C4-2B (cell line): ENCODE measurements at regions not wholly inside any gene's neighbourhood (a gene's known extent, or its start where the extent isn't known, plus 50 kb on each side); places are given as distances from the start of the nearest gene placed in this dataset.
A peak's percentile ranks its signal among the peaks of the same experiment; 100 is the strongest.

Source experiments
- H3K27ac ChIP-seq: fragments of 450-650 bp; 2 replicates; pipeline ENCODE4 v1.5.1; 2017
- CTCF ChIP-seq: fragments of 450-650 bp; conservative IDR thresholded peaks from 2 replicates; pipeline ENCODE4 v1.5.1; 2017; ENCODE audit warnings: mild to moderate bottlenecking
- ZFX ChIP-seq: fragments of 450-650 bp; IDR thresholded peaks from 2 replicates; pipeline ENCODE4 v1.6.1; 2017

- H3K27ac ChIP-seq, result no peak overlapping the region
- TF ChIP-seq CTCF (no peak), ZFX (no peak)
Observed at GRCh38 chr2:221975151-221975550, 323.6 kb downstream of the PAX3 start.

GRCh38 chr2:221973902-221974301, 324.9 kb downstream of the PAX3 start:
- H3K27ac ChIP-seq, result no peak overlapping the region
- TF ChIP-seq CTCF, result no peak
- TF ChIP-seq ZFX, result no peak

- H3K27ac ChIP-seq, result no peak overlapping the region
- TF ChIP-seq CTCF (no peak), ZFX (no peak)
Observed at GRCh38 chr2:221973502-221973901, 325.3 kb downstream of the PAX3 start.

GRCh38 chr2:221972813-221973478, 325.9 kb downstream of the PAX3 start:
- no peak for TF ChIP-seq CTCF
- no peak for TF ChIP-seq ZFX
- H3K27ac ChIP-seq, result no peak overlapping the region

- H3K27ac ChIP-seq, result no peak overlapping the region
- no peak for TF ChIP-seq ZFX
- TF ChIP-seq CTCF, result no peak
Observed at GRCh38 chr2:221970389-221970788, 328.4 kb downstream of the PAX3 start.

GRCh38 chr2:221969830-221970144, 329.0 kb downstream of the PAX3 start:
- TF ChIP-seq CTCF, result no peak
- TF ChIP-seq ZFX, result no peak
- H3K27ac ChIP-seq, result no peak overlapping the region

GRCh38 chr2:221969087-221969829, 329.5 kb downstream of the PAX3 start:
- H3K27ac ChIP-seq, result no peak overlapping the region
- peak; percentile 74 for TF ChIP-seq CTCF
- no peak for TF ChIP-seq ZFX
